Middle frontal gyrus (tissue), 1 donor: ENCODE measurements at regions not wholly inside any gene's neighbourhood (a gene's known extent, or its start where the extent isn't known, plus 50 kb on each side); places are given as distances from the start of the nearest gene placed in this dataset.
"Not testable (repeated sequence)": the region's sequence is repeated elsewhere in the genome, so short reads cannot be mapped to it uniquely, and the experiment has no call there.

Experiments
- DNase-seq: peaks from one replicate; pipeline ENCODE4 v3.0.0-alpha.2; 2015; ENCODE audit warnings: low spot score; ENCODE audit errors: extremely low spot score

GRCh38 chr4:175277816-175278215 lies 359.7 kb downstream of the ADAM29 start:
- no peak for DNase-seq

GRCh38 chr4:175280153-175280552 lies 362.0 kb downstream of the ADAM29 start:
- no peak for DNase-seq

GRCh38 chr4:175281894-175282293 lies 363.7 kb downstream of the ADAM29 start:
- no peak for DNase-seq

GRCh38 chr4:175282407-175282806 lies 364.2 kb downstream of the ADAM29 start:
- DNase-seq: no peak

GRCh38 chr4:175290401-175290800 lies 372.2 kb downstream of the ADAM29 start:
- no peak for DNase-seq

- DNase-seq: no peak
Measured at GRCh38 chr4:175297965-175298565, 379.9 kb downstream of the ADAM29 start.

- DNase-seq: no peak
Measured at GRCh38 chr4:175306436-175306835, 388.3 kb downstream of the ADAM29 start.

GRCh38 chr4:175307326-175307725 lies 389.2 kb downstream of the ADAM29 start:
- no peak for DNase-seq

- DNase-seq: no peak
Measured at GRCh38 chr4:175308236-175308635, 390.1 kb downstream of the ADAM29 start.

GRCh38 chr4:175309041-175309440 lies 390.9 kb downstream of the ADAM29 start:
- no peak for DNase-seq

GRCh38 chr4:175325230-175325629 lies 407.1 kb downstream of the ADAM29 start:
- DNase-seq: no peak

- no peak for DNase-seq
Measured at GRCh38 chr4:175326796-175327195, 408.6 kb downstream of the ADAM29 start.

- no peak for DNase-seq
Measured at GRCh38 chr4:175330236-175330635, 412.1 kb downstream of the ADAM29 start.

GRCh38 chr4:175330652-175331051 lies 412.5 kb downstream of the ADAM29 start:
- DNase-seq: no peak

- DNase-seq: no peak
Measured at GRCh38 chr4:175335331-175335730, 417.2 kb downstream of the ADAM29 start.

- DNase-seq: not testable (repeated sequence)
Measured at GRCh38 chr4:175336570-175336969, 418.4 kb downstream of the ADAM29 start.

GRCh38 chr4:175339100-175339707 lies 421.0 kb downstream of the ADAM29 start:
- no peak for DNase-seq

- no peak for DNase-seq
Measured at GRCh38 chr4:175341203-175341755, 423.1 kb downstream of the ADAM29 start.

- DNase-seq: no peak
Measured at GRCh38 chr4:175346376-175346775, 428.2 kb downstream of the ADAM29 start.

GRCh38 chr4:175350246-175350645 lies 432.1 kb downstream of the ADAM29 start:
- no peak for DNase-seq

- no peak for DNase-seq
Measured at GRCh38 chr4:175351473-175351872, 433.3 kb downstream of the ADAM29 start.

- DNase-seq: no peak
Measured at GRCh38 chr4:175369087-175369486, 443.0 kb downstream of the GPM6A start.

GRCh38 chr4:175371091-175371490 lies 441.0 kb downstream of the GPM6A start:
- no peak for DNase-seq
